ENCODE measurements at regions not wholly inside any gene's neighbourhood (a gene's known extent, or its start where the extent isn't known, plus 50 kb on each side); places are given as distances from the start of the nearest gene placed in this dataset.

GRCh38 chr4:12206091-12206490, 777.4 kb upstream of the HS3ST1 start:
- TF ChIP-seq CTCF (IDR thresholded peaks at IDR 0.05) = no peak
- TF ChIP-seq POLR2A (IDR thresholded peaks at IDR 0.05) = no peak
- no peak for TF ChIP-seq EP300 (IDR thresholded peaks at IDR 0.05)

Measured in tibial nerve (tissue), 4 donors.